CD4-positive, CD25-positive, alpha-beta regulatory T cell (primary cell): ENCODE measurements at regions not wholly inside any gene's neighbourhood (a gene's known extent, or its start where the extent isn't known, plus 50 kb on each side); places are given as distances from the start of the nearest gene placed in this dataset.
A peak's percentile ranks its signal among the peaks of the same experiment; 100 is the strongest.
"Not testable (repeated sequence)": the region's sequence is repeated elsewhere in the genome, so short reads cannot be mapped to it uniquely, and the experiment has no call there.

Experiments
- ATAC-seq, 2 donors: fragments of 150-1000 bp; cut with Tn5 transposase; one replicate each; pipeline ENCODE4 v1.10.0; 2021; ENCODE audit warnings: low read depth in 2 of 2, moderate number of reproducible peaks in 2 of 2, moderate library complexity in 1 of 2
- DNase-seq, 3 donors: peaks; one replicate each; pipeline versions ENCODE4 v3.0.0 to v3.0.0-alpha.2; 2012 to 2022; ENCODE audit warnings: mixed read lengths in 1 of 3
- H3K27ac ChIP-seq: one replicate; pipeline ENCODE4 v1.7.0; 2013; ENCODE audit warnings: mild to moderate bottlenecking, low read length; ENCODE audit not compliant: insufficient read depth, poor library complexity, severe bottlenecking
- H3K27me3 ChIP-seq: one replicate; pipeline ENCODE4 v1.7.0; 2013; ENCODE audit warnings: low read length; ENCODE audit not compliant: control insufficient read depth, insufficient read depth
- H3K36me3 ChIP-seq: one replicate; pipeline ENCODE4 v1.7.0; 2013; ENCODE audit warnings: mild to moderate bottlenecking, low read length, moderate library complexity; ENCODE audit not compliant: control insufficient read depth, insufficient read depth
- H3K4me1 ChIP-seq: 2 replicates; pipeline ENCODE4 v1.7.0; 2013; ENCODE audit warnings: mild to moderate bottlenecking, low read length; ENCODE audit not compliant: insufficient read depth, control insufficient read depth, poor library complexity, severe bottlenecking
- H3K4me3 ChIP-seq: one replicate; pipeline ENCODE4 v1.7.0; 2013; ENCODE audit warnings: low read depth, mild to moderate bottlenecking, low read length, moderate library complexity
- H3K9me3 ChIP-seq, 2 experiments: 1 replicate in 1 of 2; 2 replicates in 1 of 2; pipeline ENCODE4 v1.7.0; 2013; ENCODE audit warnings: low read length in 2 of 2, mild to moderate bottlenecking in 1 of 2, moderate library complexity in 1 of 2; ENCODE audit not compliant: control insufficient read depth in 2 of 2
- H3K27ac Mint-ChIP-seq, 3 donors: one replicate each; pipeline ENCODE4 v1.8.0; 2020 to 2022; ENCODE audit warnings: mild to moderate bottlenecking in 3 of 3, mixed read lengths in 3 of 3, moderate library complexity in 2 of 3
- H3K27me3 Mint-ChIP-seq: one replicate; pipeline ENCODE4 v1.8.0; 2022; ENCODE audit warnings: mild to moderate bottlenecking, mixed read lengths
- H3K36me3 Mint-ChIP-seq: one replicate; pipeline ENCODE4 v1.8.0; 2020; ENCODE audit warnings: mixed read lengths
- H3K4me1 Mint-ChIP-seq, 4 donors: one replicate each; pipeline ENCODE4 v1.8.0; 2020 to 2022; ENCODE audit warnings: mixed read lengths in 4 of 4, mild to moderate bottlenecking in 1 of 4
- H3K4me3 Mint-ChIP-seq, 4 donors: one replicate each; pipeline ENCODE4 v1.8.0; 2020 to 2022; ENCODE audit warnings: mild to moderate bottlenecking in 4 of 4, mixed read lengths in 4 of 4, moderate library complexity in 3 of 4
- H3K9me3 Mint-ChIP-seq, 7 donors: one replicate each; pipeline ENCODE4 v1.8.0; 2020 to 2022; ENCODE audit warnings: mixed read lengths in 7 of 7, mild to moderate bottlenecking in 3 of 7, moderate library complexity in 2 of 7

DNA sequence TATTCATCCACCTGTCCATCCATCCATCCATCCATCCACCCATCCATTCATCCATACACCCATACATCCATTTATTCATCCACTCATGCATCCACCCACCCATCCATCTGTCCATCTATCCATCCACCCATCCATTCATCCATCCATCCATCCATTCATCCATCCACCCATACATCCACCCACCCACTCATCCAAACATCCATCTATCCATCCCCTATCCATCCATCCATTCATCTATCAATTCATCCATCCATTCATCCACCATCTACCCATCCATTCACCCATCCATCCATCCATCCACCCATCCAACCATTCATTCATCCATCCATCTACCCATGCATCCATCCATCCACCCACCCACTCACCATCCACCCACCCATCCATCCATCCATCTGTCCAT lies 142.6 kb upstream of the SFSWAP start:
- H3K4me1 Mint-ChIP-seq: no peaks in the 10 kb centered on the region
- ATAC-seq: no peak
- Histone ChIP-seq H3K27ac (no peak overlapping the region), H3K36me3 (no peaks in the 10 kb centered on the region), H3K4me1 (no peaks in the 10 kb centered on the region), H3K27me3 (peaks cover 4% of the 10 kb centered on the region), H3K4me3 (no peak overlapping the region), H3K9me3 (no peaks in the 10 kb centered on the region)
- H3K27ac Mint-ChIP-seq: no peak overlapping the region
- no peak for DNase-seq
- H3K9me3 Mint-ChIP-seq: peaks cover 0 to 2% (median 0%) of the 10 kb centered on the region in 7 donors
- no peak overlapping the region for H3K4me3 Mint-ChIP-seq
- H3K36me3 Mint-ChIP-seq: no peaks in the 10 kb centered on the region
- H3K27me3 Mint-ChIP-seq: peaks cover 5% of the 10 kb centered on the region

DNA sequence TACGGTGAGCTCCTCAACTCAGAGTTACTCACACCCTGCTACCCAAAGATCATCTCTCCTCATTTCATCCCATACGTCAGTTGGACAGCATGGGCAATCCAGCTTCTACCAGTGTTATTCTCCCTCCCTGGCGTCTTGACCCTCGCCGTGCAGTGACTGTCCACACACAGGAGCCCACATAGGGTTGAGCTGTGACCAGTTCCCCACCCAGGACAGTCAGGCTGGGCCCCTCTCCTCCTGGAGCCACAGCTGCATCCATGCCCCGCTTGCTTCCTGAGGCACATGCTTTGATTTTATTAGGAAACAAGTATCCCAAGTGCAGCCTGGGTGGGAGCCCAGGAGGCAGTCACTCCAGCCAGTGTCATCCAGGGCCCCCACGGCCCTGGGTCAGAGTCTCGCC lies 140.3 kb upstream of the SFSWAP start:
- Mint-ChIP-seq H3K4me3 (no peak overlapping the region), H3K27me3 (peaks cover 5% of the 10 kb centered on the region), H3K27ac (no peak overlapping the region), H3K9me3 (peaks cover 0 to 2% (median 0%) of the 10 kb centered on the region in 7 donors), H3K36me3 (no peaks in the 10 kb centered on the region), H3K4me1 (no peaks in the 10 kb centered on the region)
- no peak overlapping the region for H3K27ac ChIP-seq
- peaks cover 4% of the 10 kb centered on the region for H3K27me3 ChIP-seq
- H3K4me3 ChIP-seq: no peak overlapping the region
- ATAC-seq: no peak
- no peak for DNase-seq
- H3K36me3 ChIP-seq: no peaks in the 10 kb centered on the region
- H3K4me1 ChIP-seq: no peaks in the 10 kb centered on the region
- H3K9me3 ChIP-seq: no peaks in the 10 kb centered on the region

GRCh38 chr12:131571827-131572226 lies 139.1 kb upstream of the SFSWAP start:
- Histone ChIP-seq H3K9me3 (no peaks in the 10 kb centered on the region), H3K4me3 (no peak overlapping the region), H3K27ac (no peak overlapping the region), H3K4me1 (no peaks in the 10 kb centered on the region), H3K36me3 (no peaks in the 10 kb centered on the region), H3K27me3 (peaks cover 4% of the 10 kb centered on the region)
- ATAC-seq (no peak), DNase-seq (no peak)
- Mint-ChIP-seq H3K36me3 (no peaks in the 10 kb centered on the region), H3K4me3 (no peak overlapping the region), H3K27ac (no peak overlapping the region), H3K4me1 (no peaks in the 10 kb centered on the region), H3K27me3 (no peaks in the 10 kb centered on the region), H3K9me3 (peaks cover 0 to 3% (median 0%) of the 10 kb centered on the region in 7 donors)

GRCh38 chr12:131572626-131573025 lies 138.3 kb upstream of the SFSWAP start:
- H3K36me3 ChIP-seq: no peaks in the 10 kb centered on the region
- no peak overlapping the region for H3K4me3 Mint-ChIP-seq
- no peak for ATAC-seq
- H3K27me3 ChIP-seq: peaks cover 4% of the 10 kb centered on the region
- H3K27ac Mint-ChIP-seq: no peak overlapping the region
- peaks cover 0 to 3% (median 0%) of the 10 kb centered on the region in 7 donors for H3K9me3 Mint-ChIP-seq
- no peak overlapping the region for H3K27ac ChIP-seq
- no peak for DNase-seq
- no peaks in the 10 kb centered on the region for H3K9me3 ChIP-seq
- H3K27me3 Mint-ChIP-seq: no peaks in the 10 kb centered on the region
- no peaks in the 10 kb centered on the region for H3K4me1 ChIP-seq
- no peaks in the 10 kb centered on the region for H3K36me3 Mint-ChIP-seq
- no peak overlapping the region for H3K4me3 ChIP-seq
- no peaks in the 10 kb centered on the region for H3K4me1 Mint-ChIP-seq

GRCh38 chr12:131573631-131574394 lies 137.1 kb upstream of the SFSWAP start:
- peaks cover 0 to 3% (median 0%) of the 10 kb centered on the region in 7 donors for H3K9me3 Mint-ChIP-seq
- Histone ChIP-seq H3K4me3 (no peak overlapping the region), H3K27me3 (no peaks in the 10 kb centered on the region), H3K36me3 (no peaks in the 10 kb centered on the region), H3K9me3 (no peaks in the 10 kb centered on the region), H3K4me1 (no peaks in the 10 kb centered on the region), H3K27ac (no peak overlapping the region)
- H3K4me3 Mint-ChIP-seq: no peak overlapping the region
- no peaks in the 10 kb centered on the region for H3K4me1 Mint-ChIP-seq
- ATAC-seq: no peak
- H3K27me3 Mint-ChIP-seq: no peaks in the 10 kb centered on the region
- H3K36me3 Mint-ChIP-seq: no peaks in the 10 kb centered on the region
- no peak overlapping the region for H3K27ac Mint-ChIP-seq
- DNase-seq: no peak

DNA sequence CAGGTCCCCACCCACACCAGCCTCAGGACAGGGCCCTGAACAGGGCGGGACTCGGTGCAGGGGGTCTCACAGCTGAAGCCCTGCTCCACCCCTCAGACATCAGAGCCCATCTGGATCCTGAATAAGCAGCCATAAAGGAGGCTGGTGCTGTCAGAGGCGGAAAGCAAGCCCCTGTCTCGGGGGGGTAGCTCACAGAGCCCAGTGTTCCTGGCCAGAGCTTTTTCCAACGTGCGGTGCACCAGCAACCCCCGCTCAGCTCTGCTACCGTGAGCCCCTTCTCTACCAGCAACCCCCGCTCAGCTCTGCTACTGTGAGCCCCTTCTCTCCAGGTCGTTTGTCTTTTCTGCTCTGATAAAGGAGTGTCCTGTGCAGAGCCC lies 136.5 kb upstream of the SFSWAP start:
- no peaks in the 10 kb centered on the region for H3K27me3 Mint-ChIP-seq

DNA sequence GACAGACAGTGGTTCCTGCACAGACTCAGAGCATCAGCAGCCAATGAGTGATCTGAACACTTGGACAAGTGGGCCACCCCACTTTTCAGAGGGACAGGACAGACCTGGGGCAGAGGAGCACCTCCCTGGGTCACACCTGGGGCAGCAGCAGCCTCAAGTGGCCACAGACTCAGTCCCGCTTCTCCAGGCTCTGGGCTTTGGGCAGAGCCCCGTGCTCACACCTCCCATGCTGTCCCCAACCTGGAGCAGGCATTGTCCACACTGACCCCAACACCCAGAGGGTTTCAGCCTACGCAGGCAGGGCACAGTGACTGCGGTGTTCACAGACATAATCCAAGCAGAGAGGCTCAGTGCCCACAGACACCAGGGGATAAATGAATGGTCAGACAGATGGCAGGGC lies 135.5 kb upstream of the SFSWAP start:
- H3K36me3 Mint-ChIP-seq: no peaks in the 10 kb centered on the region
- ATAC-seq: no peak
- H3K9me3 Mint-ChIP-seq: peaks cover 0 to 4% (median 0%) of the 10 kb centered on the region in 7 donors
- no peaks in the 10 kb centered on the region for H3K27me3 Mint-ChIP-seq
- no peak overlapping the region for H3K27ac ChIP-seq
- no peak overlapping the region for H3K4me3 ChIP-seq
- H3K27me3 ChIP-seq: no peaks in the 10 kb centered on the region
- H3K4me3 Mint-ChIP-seq: no peak overlapping the region
- H3K9me3 ChIP-seq: no peaks in the 10 kb centered on the region
- no peak overlapping the region for H3K27ac Mint-ChIP-seq
- no peaks in the 10 kb centered on the region for H3K36me3 ChIP-seq
- DNase-seq: no peak
- H3K4me1 ChIP-seq: no peaks in the 10 kb centered on the region
- H3K4me1 Mint-ChIP-seq: no peaks in the 10 kb centered on the region

More for the DNA sequence above, 136.5 kb upstream of the SFSWAP start:
- Mint-ChIP-seq H3K9me3 (peaks cover 0 to 3% (median 0%) of the 10 kb centered on the region in 7 donors), H3K36me3 (no peaks in the 10 kb centered on the region), H3K4me1 (no peaks in the 10 kb centered on the region), H3K27ac (no peak overlapping the region), H3K4me3 (no peak overlapping the region)
- no peaks in the 10 kb centered on the region for H3K27me3 ChIP-seq
- H3K36me3 ChIP-seq: no peaks in the 10 kb centered on the region
- no peak overlapping the region for H3K27ac ChIP-seq
- no peak overlapping the region for H3K4me3 ChIP-seq
- H3K4me1 ChIP-seq: no peaks in the 10 kb centered on the region
- ATAC-seq (no peak), DNase-seq (no peak)
- H3K9me3 ChIP-seq: no peaks in the 10 kb centered on the region

DNA sequence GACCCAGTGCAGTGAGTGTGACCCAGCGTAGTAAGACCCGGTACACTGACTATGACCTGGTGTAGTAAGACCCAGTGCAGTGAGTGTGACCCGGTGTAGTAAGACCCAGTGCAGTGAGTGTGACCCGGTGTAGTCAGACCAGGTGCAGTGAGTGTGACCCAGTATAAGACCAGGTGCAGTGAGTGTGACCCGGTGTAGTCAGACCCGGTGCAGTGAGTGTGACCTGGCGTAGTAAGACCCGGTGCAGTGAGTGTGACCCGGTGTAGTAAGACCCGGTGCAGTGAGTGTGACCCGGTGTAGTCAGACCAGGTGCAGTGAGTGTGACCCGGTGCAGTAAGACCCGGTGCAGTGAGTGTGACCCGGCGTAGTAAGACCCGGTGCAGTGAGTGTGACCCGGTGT lies 134.2 kb upstream of the SFSWAP start:
- not testable (repeated sequence) for H3K9me3 ChIP-seq, H3K4me3 ChIP-seq, H3K27me3 ChIP-seq, H3K9me3 Mint-ChIP-seq, DNase-seq, H3K4me3 Mint-ChIP-seq, H3K27ac ChIP-seq, H3K36me3 Mint-ChIP-seq, ATAC-seq, H3K4me1 ChIP-seq, H3K4me1 Mint-ChIP-seq, H3K27me3 Mint-ChIP-seq, H3K36me3 ChIP-seq
- H3K27ac Mint-ChIP-seq: peak overlapping the region in 1 of 3 donors; percentile 15
